GM12874 (cell line): ENCODE measurements at regions not wholly inside any gene's neighbourhood (a gene's known extent, or its start where the extent isn't known, plus 50 kb on each side); places are given as distances from the start of the nearest gene placed in this dataset.

Experiments used
- TF ChIP-seq, protein P1 (sequence below): IDR thresholded peaks from 2 replicates; pipeline ENCODE4 v1.5.1; 2011; ENCODE audit warnings: low read depth, mild to moderate bottlenecking, control low read depth, low read length, moderate library complexity; ENCODE audit not compliant: insufficient read depth

DNA sequence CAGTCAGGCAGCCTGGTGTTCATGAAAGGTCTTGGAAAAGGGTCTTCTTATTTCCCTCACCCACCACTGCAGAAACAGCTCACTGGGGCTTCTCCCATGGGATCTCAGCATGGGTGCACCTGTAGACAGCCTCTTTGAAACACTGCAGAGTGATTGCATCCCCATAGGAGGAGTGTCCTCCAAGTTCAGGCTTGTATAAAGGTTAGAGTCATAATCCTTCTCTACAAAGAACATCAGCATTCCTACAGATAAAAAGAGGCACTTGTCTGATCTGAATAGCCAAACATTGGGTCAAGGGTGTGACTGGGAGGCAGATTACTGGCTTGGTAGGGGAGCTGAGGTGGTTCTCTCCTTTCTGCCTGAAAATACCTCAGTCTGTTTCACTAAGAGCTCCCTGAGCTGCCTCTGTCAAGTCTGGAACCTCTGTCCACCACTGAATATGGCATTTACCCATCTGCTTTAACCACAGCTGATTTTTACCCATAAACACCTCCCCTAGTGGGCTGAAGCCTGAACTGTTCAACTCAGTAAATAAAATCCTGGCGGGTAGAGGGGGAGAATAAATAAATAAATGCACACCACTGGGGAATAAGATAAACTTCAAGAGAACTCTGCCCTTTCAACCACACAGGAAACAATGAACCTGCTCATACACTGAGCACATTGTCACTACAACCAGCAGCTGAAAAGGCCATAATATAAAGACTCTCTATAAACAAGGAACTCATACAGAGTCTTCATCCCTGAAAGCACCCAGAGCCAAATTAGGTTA is 120.7 kb upstream of the SCAF11 start:
- TF ChIP-seq, protein P1, sequence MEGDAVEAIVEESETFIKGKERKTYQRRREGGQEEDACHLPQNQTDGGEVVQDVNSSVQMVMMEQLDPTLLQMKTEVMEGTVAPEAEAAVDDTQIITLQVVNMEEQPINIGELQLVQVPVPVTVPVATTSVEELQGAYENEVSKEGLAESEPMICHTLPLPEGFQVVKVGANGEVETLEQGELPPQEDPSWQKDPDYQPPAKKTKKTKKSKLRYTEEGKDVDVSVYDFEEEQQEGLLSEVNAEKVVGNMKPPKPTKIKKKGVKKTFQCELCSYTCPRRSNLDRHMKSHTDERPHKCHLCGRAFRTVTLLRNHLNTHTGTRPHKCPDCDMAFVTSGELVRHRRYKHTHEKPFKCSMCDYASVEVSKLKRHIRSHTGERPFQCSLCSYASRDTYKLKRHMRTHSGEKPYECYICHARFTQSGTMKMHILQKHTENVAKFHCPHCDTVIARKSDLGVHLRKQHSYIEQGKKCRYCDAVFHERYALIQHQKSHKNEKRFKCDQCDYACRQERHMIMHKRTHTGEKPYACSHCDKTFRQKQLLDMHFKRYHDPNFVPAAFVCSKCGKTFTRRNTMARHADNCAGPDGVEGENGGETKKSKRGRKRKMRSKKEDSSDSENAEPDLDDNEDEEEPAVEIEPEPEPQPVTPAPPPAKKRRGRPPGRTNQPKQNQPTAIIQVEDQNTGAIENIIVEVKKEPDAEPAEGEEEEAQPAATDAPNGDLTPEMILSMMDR, result peak; percentile 40; the same call in 1 of the 2 replicates

DNA sequence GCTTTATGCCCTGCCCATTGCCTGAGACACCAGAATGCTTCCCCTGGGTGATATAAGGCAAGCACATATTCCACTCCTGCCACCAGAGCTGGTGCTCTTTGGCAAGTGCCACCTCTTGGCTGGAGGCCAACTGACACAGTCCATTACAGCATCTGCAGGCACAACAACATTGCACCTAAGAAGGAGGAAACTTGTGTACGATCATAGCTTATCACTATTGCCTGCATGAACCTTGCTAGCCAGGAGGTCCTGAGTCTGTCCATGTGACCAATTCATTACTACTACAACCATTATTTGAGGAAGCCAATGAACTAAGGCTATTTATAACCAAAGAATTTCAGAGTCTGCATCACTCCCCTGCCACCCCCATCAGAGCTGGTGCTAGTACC is 119.8 kb upstream of the SCAF11 start:
- TF ChIP-seq, protein P1, result no peak

DNA sequence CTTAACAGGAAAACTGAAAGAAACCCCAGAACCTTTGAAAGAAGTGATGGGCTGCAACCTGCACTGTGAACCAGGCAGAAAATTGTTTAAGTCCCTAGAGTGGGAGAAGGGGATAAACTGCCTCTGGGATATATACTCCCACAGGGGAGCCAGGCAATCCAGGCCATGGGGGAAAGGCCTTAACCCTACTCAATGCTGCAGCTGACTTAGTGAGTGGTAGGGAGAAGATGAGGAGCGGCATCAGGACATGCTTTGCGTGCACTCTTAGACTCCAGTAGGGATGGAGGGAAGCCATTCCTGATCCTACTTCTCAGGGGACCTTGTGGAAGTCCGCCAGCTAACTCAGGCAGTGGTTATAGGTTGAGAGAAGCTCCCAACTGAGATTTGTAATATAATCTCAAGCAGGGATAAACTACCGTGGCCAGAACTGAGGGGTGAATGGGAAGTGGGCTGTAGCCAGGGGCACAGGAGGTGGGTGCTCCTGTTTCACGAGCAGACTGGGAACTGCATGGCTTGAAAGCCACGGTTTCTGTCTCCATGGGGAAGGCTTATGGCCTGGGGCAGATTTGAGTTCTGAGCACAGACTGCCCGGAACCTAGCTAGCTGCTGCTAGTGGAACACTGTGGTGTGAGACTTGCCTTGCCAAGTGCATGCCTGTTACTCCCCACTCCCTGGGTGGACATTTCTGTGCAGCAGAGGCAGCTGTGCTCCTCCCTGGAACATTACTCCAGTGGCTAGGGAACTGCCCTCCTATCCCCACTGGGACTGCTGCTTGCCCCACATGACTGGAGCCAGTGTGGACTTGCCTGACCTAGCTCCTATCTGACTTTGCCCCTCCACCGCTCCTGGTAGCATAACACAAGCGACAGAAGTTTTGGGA is 119.2 kb upstream of the SCAF11 start:
- TF ChIP-seq, protein P1, result no peak

DNA sequence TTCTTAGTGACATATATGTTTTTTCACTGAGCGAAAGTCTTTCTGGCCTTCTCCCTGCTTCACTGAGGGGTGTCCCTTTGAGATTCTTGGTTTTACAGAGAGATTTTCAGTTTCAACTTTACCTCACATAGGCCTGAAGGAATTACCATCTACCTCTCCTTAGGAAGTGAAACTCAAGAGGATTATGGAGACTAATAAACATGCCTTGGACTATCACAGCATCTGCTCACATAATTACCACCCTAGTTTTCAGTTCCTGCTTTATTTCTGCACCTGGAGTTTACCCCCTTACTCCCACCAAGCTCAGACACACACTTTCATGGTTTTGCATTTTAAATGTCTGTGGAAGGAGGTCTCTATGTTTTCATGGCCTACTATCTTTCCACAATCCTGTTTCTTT is 118.3 kb upstream of the SCAF11 start:
- TF ChIP-seq, protein P1, result no peak

DNA sequence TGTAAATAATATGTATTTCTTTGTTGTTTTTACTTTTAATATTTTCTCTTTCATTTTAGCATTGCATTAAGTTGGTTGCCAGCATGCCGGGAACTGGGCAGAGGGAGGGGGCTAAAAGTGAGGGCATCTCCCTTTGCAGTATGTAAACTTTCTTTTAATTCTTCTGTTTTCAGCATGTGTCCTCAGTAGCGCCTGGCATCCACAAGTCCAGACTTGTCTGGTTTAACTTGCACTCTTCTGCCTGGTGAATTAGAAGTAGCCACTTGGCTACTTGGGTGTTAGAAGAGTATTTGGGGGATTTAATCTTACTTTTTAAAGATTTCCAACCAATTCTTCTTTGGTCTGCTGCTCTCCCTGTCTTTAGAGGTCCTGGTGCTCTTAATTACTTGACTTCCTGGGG is 117.2 kb upstream of the SCAF11 start:
- TF ChIP-seq, protein P1, result no peak

DNA sequence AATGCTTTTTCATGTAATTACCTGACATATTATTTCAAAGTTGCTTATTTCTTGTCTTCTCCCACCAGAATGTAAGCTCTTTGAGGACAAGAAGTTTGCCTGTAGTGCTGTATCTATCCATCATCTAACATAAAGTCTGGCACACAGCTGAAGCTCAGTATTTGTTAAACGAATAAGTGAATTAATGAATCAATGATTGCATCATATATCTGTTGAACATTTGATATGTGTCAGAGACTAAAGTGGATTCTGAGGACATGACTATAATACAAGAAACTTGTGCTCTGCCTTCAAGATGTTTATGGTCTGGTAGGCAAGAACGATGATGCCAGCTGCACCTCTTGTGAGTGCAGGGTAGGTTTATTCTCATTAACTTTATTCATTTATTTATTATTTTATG is 115.4 kb upstream of the SCAF11 start:
- TF ChIP-seq, protein P1, result no peak

DNA sequence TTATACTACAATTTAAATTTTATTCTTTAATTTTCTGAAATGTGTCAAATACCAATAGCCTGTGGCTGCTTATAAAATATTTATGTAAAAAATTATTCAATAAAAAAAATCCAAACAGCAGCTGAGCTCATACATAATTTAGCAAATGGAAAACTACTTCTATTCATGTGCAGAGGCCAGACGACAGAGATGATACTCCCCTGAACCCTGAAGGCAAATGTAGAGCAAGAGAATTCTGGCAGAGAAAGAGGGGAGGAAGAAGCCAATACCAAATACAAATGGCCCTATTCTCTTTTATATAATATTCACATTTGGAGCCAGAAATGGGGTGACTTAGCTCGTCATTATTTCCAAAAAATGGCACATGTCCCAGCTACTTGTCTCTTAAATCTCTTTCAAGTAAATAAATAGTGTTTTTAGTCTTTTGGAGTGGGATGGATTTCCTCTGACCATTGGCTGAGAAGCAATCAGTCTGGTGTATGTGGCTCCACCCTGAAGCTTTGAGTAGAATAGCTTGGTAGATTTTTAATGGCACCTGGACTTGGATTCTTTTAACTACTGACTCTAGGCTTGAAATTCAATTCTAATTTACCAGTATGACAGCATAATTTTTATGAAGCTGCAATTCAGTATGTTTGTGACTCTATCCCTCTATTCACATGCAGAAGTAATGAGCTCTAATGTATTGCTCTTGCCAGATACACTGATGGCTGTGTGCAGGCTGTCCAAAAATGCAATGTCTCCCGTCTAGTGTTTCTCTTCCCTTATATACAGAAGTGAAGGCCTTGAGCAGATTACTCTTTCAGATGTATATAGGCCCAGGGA is 113.4 kb upstream of the SCAF11 start:
- TF ChIP-seq, protein P1, result no peak
